ENCODE measurements at regions not wholly inside any gene's neighbourhood (a gene's known extent, or its start where the extent isn't known, plus 50 kb on each side); places are given as distances from the start of the nearest gene placed in this dataset.

DNA sequence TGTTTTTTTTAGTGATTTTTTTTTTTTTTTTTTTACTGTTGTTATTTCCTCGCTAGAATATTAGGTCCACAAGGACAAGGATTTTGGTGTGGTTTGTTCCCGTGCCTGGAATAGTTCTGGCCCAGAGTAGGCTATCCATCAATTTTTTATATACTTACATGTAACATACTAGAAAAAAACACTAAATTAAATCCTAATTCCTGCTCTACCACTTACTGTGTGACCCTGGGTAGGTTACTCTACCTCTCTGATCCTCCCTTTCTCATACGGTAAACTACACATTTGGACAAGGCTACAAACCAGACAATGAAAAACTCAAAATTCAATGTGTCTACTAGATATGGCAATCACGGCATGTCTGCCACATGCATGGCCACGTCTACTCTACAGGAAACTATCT lies 141.3 kb upstream of the ABCA1 start:
- DNase-seq (ENCODE audit: low spot score): no peak
- Mint-ChIP-seq H3K4me1 (ENCODE audit: unreplicated experiment) (no peaks in the 10 kb centered on the region), H3K9me3 (ENCODE audit: unreplicated experiment) (no peaks in the 10 kb centered on the region), H3K36me3 (ENCODE audit: low read depth, unreplicated experiment) (no peaks in the 10 kb centered on the region), H3K27ac (ENCODE audit: unreplicated experiment) (no peak overlapping the region), H3K27me3 (ENCODE audit: unreplicated experiment) (peaks cover 2% of the 10 kb centered on the region), H3K4me3 (ENCODE audit: unreplicated experiment) (no peak overlapping the region)
- TF ChIP-seq, protein P1, sequence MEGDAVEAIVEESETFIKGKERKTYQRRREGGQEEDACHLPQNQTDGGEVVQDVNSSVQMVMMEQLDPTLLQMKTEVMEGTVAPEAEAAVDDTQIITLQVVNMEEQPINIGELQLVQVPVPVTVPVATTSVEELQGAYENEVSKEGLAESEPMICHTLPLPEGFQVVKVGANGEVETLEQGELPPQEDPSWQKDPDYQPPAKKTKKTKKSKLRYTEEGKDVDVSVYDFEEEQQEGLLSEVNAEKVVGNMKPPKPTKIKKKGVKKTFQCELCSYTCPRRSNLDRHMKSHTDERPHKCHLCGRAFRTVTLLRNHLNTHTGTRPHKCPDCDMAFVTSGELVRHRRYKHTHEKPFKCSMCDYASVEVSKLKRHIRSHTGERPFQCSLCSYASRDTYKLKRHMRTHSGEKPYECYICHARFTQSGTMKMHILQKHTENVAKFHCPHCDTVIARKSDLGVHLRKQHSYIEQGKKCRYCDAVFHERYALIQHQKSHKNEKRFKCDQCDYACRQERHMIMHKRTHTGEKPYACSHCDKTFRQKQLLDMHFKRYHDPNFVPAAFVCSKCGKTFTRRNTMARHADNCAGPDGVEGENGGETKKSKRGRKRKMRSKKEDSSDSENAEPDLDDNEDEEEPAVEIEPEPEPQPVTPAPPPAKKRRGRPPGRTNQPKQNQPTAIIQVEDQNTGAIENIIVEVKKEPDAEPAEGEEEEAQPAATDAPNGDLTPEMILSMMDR (IDR thresholded peaks at IDR 0.05; ENCODE audit: unreplicated experiment): no peak

DNA sequence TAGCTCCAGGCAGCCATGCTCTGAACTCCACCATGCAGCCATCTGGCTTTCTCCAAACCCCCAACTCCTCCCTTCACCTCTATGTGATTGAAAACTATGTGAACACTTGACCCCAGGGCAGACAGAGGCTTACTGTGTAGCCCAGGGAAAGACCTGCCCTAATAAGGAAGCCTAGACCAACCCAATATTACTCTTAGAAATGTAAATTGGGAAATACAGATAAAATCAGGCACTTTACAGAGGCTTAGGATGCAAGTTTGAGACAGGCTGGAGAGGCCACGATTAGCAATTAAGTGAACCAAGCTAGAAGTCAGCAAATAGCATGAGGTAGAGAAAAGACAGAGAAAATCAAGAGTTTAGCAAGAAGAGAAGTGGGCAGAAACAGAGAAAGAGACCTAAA lies 141.7 kb upstream of the ABCA1 start:
- H3K4me1 Mint-ChIP-seq (ENCODE audit: unreplicated experiment): no peaks in the 10 kb centered on the region
- H3K36me3 Mint-ChIP-seq (ENCODE audit: low read depth, unreplicated experiment): no peaks in the 10 kb centered on the region
- peaks cover 2% of the 10 kb centered on the region for H3K27me3 Mint-ChIP-seq (ENCODE audit: unreplicated experiment)
- no peaks in the 10 kb centered on the region for H3K9me3 Mint-ChIP-seq (ENCODE audit: unreplicated experiment)
- H3K27ac Mint-ChIP-seq (ENCODE audit: unreplicated experiment): no peak overlapping the region
- TF ChIP-seq, protein P1 (IDR thresholded peaks at IDR 0.05; ENCODE audit: unreplicated experiment): no peak
- H3K4me3 Mint-ChIP-seq (ENCODE audit: unreplicated experiment): no peak overlapping the region
- DNase-seq (ENCODE audit: low spot score): no peak

DNA sequence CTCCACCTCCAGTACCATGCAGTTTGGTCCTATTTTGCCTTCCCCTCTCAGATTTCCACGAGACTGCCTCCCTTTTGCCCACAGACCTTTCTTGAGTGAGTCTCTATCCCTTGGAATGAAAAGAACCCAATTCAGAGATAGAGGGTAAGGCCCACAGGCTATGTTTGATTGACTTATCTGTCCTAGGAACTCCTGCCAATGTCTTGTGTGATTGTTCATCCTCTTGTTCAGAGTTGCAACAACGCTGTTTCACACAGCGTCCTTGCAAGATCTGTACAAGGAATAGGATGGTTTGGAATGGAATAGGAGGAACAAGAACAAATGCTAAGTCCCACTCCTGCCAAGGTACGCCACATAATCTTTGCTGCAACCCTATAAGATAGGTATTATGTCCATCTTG lies 142.2 kb upstream of the ABCA1 start:
- TF ChIP-seq, protein P1 (IDR thresholded peaks at IDR 0.05; ENCODE audit: unreplicated experiment): no peak
- H3K27me3 Mint-ChIP-seq (ENCODE audit: unreplicated experiment): no peaks in the 10 kb centered on the region
- H3K4me1 Mint-ChIP-seq (ENCODE audit: unreplicated experiment): no peaks in the 10 kb centered on the region
- no peak for DNase-seq (ENCODE audit: low spot score)
- H3K4me3 Mint-ChIP-seq (ENCODE audit: unreplicated experiment): no peak overlapping the region
- H3K9me3 Mint-ChIP-seq (ENCODE audit: unreplicated experiment): no peaks in the 10 kb centered on the region
- H3K27ac Mint-ChIP-seq (ENCODE audit: unreplicated experiment): no peak overlapping the region
- no peaks in the 10 kb centered on the region for H3K36me3 Mint-ChIP-seq (ENCODE audit: low read depth, unreplicated experiment)

DNA sequence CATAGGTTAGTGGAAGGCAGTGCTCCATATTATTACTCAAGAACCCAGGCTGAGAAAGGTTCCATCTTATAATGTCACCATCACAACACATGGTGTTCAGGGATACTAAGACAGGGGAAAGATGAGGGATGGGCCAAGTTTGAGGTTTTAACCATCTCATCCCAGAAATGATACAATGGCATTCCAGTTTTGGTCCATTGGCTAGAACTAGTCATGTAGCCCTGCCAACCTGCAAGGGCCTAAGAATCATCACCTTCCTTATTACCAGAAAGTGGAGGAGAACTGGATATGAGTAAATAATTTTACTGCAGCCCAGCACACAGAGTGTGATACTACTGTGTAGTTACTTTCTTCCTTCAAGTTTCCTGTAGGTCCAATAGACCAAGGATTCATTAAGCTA lies 144.5 kb upstream of the ABCA1 start:
- H3K27ac Mint-ChIP-seq (ENCODE audit: unreplicated experiment): no peak overlapping the region
- H3K4me3 Mint-ChIP-seq (ENCODE audit: unreplicated experiment): no peak overlapping the region
- TF ChIP-seq, protein P1 (IDR thresholded peaks at IDR 0.05; ENCODE audit: unreplicated experiment): no peak
- H3K27me3 Mint-ChIP-seq (ENCODE audit: unreplicated experiment): no peaks in the 10 kb centered on the region
- no peaks in the 10 kb centered on the region for H3K36me3 Mint-ChIP-seq (ENCODE audit: low read depth, unreplicated experiment)
- DNase-seq (ENCODE audit: low spot score): no peak
- no peaks in the 10 kb centered on the region for H3K9me3 Mint-ChIP-seq (ENCODE audit: unreplicated experiment)
- H3K4me1 Mint-ChIP-seq (ENCODE audit: unreplicated experiment): no peaks in the 10 kb centered on the region

DNA sequence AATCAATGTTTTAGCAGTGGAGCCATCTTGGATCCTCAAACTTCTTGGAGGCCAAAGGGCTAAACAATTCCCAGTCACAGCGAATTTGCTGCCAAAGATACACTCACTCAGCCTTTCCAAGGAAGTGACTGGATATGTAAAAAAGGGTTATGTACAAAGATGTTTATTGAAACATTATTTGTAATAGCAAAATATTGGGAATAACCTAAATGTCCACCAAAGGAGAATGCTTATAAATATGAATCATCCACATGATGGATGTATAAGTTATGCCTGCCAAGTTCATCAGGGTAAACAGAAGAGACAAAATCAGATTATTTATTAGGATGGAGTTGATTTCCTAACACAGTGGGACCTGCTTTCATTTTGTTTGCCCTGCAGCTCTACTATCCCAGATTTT lies 145.2 kb upstream of the ABCA1 start:
- Mint-ChIP-seq H3K27ac (ENCODE audit: unreplicated experiment) (no peak overlapping the region), H3K4me3 (ENCODE audit: unreplicated experiment) (no peak overlapping the region), H3K27me3 (ENCODE audit: unreplicated experiment) (no peaks in the 10 kb centered on the region), H3K36me3 (ENCODE audit: low read depth, unreplicated experiment) (no peaks in the 10 kb centered on the region), H3K4me1 (ENCODE audit: unreplicated experiment) (no peaks in the 10 kb centered on the region), H3K9me3 (ENCODE audit: unreplicated experiment) (no peaks in the 10 kb centered on the region)
- DNase-seq (ENCODE audit: low spot score): no peak
- TF ChIP-seq, protein P1 (IDR thresholded peaks at IDR 0.05; ENCODE audit: unreplicated experiment): no peak
